H1 (cell line): ENCODE measurements at regions not wholly inside any gene's neighbourhood (a gene's known extent, or its start where the extent isn't known, plus 50 kb on each side); places are given as distances from the start of the nearest gene placed in this dataset.

Experiments
- CTCF ChIA-PET: fragments of 300-600 bp; sonication (Branson Sonifier 250); formaldehyde crosslinking; loops from one replicate; lab custom pipeline; 2021; ENCODE audit not compliant: partially characterized antibody; lab: Charles Lee
- POLR2A ChIA-PET: fragments of 300-600 bp; sonication (Branson Sonifier 250); formaldehyde crosslinking; loops from one replicate; lab custom pipeline; 2021; ENCODE audit warnings: inconsistent platforms; ENCODE audit not compliant: partially characterized antibody; lab: Charles Lee
- DNase-seq, 2 experiments: peaks; one replicate each; pipeline versions ENCODE4 v3.0.0 to v3.0.0-alpha.2; 2010 to 2022; ENCODE audit warnings: low spot score in 2 of 2, low read depth in 1 of 2, mixed read lengths in 1 of 2
- FAIRE-seq: peaks from 2 replicates; lab custom pipeline; 2011; peaks lifted over from hg19 to GRCh38; lab: Jason Lieb, UNC
- H2AFZ ChIP-seq: 2 replicates; pipeline ENCODE4 v1.8.1; 2012; ENCODE audit warnings: low read length, inconsistent platforms
- H2AK5ac ChIP-seq: 2 replicates; pipeline ENCODE4 v1.6.1; 2013; ENCODE audit warnings: low read depth, low read length
- H2BK120ac ChIP-seq: replicated peaks from 2 replicates; pipeline ENCODE3; 2013; ENCODE audit warnings: low read depth, low read length, inconsistent platforms
- H2BK12ac ChIP-seq: 2 replicates; pipeline ENCODE4 v1.6.1; 2013; ENCODE audit warnings: low read depth, low read length
- H2BK15ac ChIP-seq: 2 replicates; pipeline ENCODE4 v1.6.1; 2013; ENCODE audit warnings: low read length
- H2BK20ac ChIP-seq: 2 replicates; pipeline ENCODE4 v1.6.1; 2013; ENCODE audit warnings: low read length
- H2BK5ac ChIP-seq: 2 replicates; pipeline ENCODE4 v1.6.1; 2013; ENCODE audit warnings: low read depth, low read length
- H3K14ac ChIP-seq: 2 replicates; pipeline ENCODE4 v1.6.1; 2013; ENCODE audit warnings: inconsistent platforms; ENCODE audit not compliant: insufficient read length
- H3K18ac ChIP-seq: 2 replicates; pipeline ENCODE4 v1.6.1; 2013; ENCODE audit warnings: low read length; ENCODE audit errors: extremely low read depth
- H3K23ac ChIP-seq: 2 replicates; pipeline ENCODE4 v1.6.1; 2013; ENCODE audit warnings: inconsistent platforms; ENCODE audit not compliant: insufficient read length
- H3K23me2 ChIP-seq: 2 replicates; pipeline ENCODE4 v1.6.1; 2013; ENCODE audit warnings: low read depth, low read length
- H3K27ac ChIP-seq: 2 replicates; pipeline ENCODE4 v1.6.1; 2011; ENCODE audit warnings: low read depth, low read length, inconsistent platforms
- H3K27me3 ChIP-seq, 4 experiments: replicated peaks in 1 of 4; 1 replicate in 1 of 4; 2 replicates in 3 of 4; pipeline versions ENCODE4 v1.6.1 to v1.8.1; 2011 to 2013; ENCODE audit warnings: low read length in 3 of 4, mild to moderate bottlenecking in 3 of 4, inconsistent platforms in 2 of 4, mixed read lengths in 2 of 4, moderate library complexity in 1 of 4; ENCODE audit not compliant: control insufficient read depth in 3 of 4, insufficient read depth in 3 of 4; ENCODE audit errors: extremely low read depth in 1 of 4
- H3K36me3 ChIP-seq, 4 experiments: 2 replicates each; pipeline versions ENCODE4 v1.6.1 to v1.8.1; 2011 to 2013; ENCODE audit warnings: mild to moderate bottlenecking in 4 of 4, low read length in 3 of 4, moderate library complexity in 2 of 4, control low read depth in 1 of 4, inconsistent platforms in 1 of 4; ENCODE audit not compliant: insufficient read depth in 4 of 4, control insufficient read depth in 2 of 4
- H3K4ac ChIP-seq: replicated peaks from 2 replicates; pipeline ENCODE3; 2013; ENCODE audit warnings: low read length, low read depth, mixed read lengths, inconsistent platforms; ENCODE audit not compliant: insufficient read length
- H3K4me1 ChIP-seq, 4 experiments: replicated peaks in 1 of 4; 1 replicate in 1 of 4; 2 replicates in 3 of 4; pipeline versions ENCODE4 v1.6.1 to v1.8.1; 2011 to 2013; ENCODE audit warnings: low read length in 3 of 4, inconsistent platforms in 2 of 4, mixed read lengths in 1 of 4; ENCODE audit not compliant: insufficient read depth in 4 of 4, control insufficient read depth in 3 of 4
- H3K4me2 ChIP-seq, 2 experiments: 2 replicates each; pipeline versions ENCODE4 v1.6.1 to v1.8.1; 2011 to 2013; ENCODE audit warnings: low read depth in 2 of 2, low read length in 2 of 2, control low read depth in 1 of 2, inconsistent platforms in 1 of 2, mild to moderate bottlenecking in 1 of 2; ENCODE audit not compliant: insufficient read depth in 1 of 2
- H3K4me3 ChIP-seq, 4 experiments: fragments of 200-600, 300-600 bp in 1 of 4; sonication (generic), shearing (Covaris generic), sonication (Bioruptor Twin) in 1 of 4; 2 replicates each; pipeline versions ENCODE4 v1.5.1 to v1.8.1; 2011 to 2016; ENCODE audit warnings: low read length in 4 of 4, low read depth in 3 of 4, control low read depth in 2 of 4, inconsistent platforms in 2 of 4, mild to moderate bottlenecking in 2 of 4, mixed read lengths in 1 of 4, moderate library complexity in 1 of 4; ENCODE audit not compliant: insufficient read depth in 2 of 4; ENCODE audit errors: extremely low read depth in 1 of 4
- H3K56ac ChIP-seq: replicated peaks from 2 replicates; pipeline ENCODE3; 2013; ENCODE audit warnings: low read depth, mild to moderate bottlenecking, mixed read lengths, low read length, inconsistent platforms; ENCODE audit not compliant: insufficient read length
- H3K79me1 ChIP-seq: 2 replicates; pipeline ENCODE4 v1.6.1; 2013; ENCODE audit warnings: low read depth, low read length, control low read depth
- H3K79me2 ChIP-seq, 2 experiments: 2 replicates each; pipeline versions ENCODE4 v1.6.1 to v1.8.1; 2012 to 2013; ENCODE audit warnings: low read length in 2 of 2, mild to moderate bottlenecking in 2 of 2, inconsistent platforms in 1 of 2; ENCODE audit not compliant: insufficient read depth in 2 of 2, control insufficient read depth in 1 of 2
- H3K9ac ChIP-seq, 4 experiments: replicated peaks in 1 of 4; 1 replicate in 1 of 4; 2 replicates in 3 of 4; pipeline versions ENCODE4 v1.6.1 to v1.8.1; 2011 to 2013; ENCODE audit warnings: low read depth in 3 of 4, low read length in 3 of 4, control low read depth in 2 of 4, mild to moderate bottlenecking in 2 of 4, moderate library complexity in 2 of 4, inconsistent platforms in 1 of 4; ENCODE audit errors: extremely low read depth in 1 of 4
- H3K9me3 ChIP-seq, 2 experiments: 2 replicates each; pipeline versions ENCODE4 v1.6.1 to v1.8.1; 2012 to 2013; ENCODE audit warnings: mild to moderate bottlenecking in 2 of 2, moderate library complexity in 2 of 2, control low read depth in 1 of 2, inconsistent platforms in 1 of 2, low read depth in 1 of 2, low read length in 1 of 2, mixed read lengths in 1 of 2; ENCODE audit not compliant: insufficient read depth in 2 of 2
- H4K20me1 ChIP-seq, 2 experiments: replicated peaks in 1 of 2; 2 replicates each; pipeline versions ENCODE3 to v1.8.1; 2011 to 2013; ENCODE audit warnings: inconsistent platforms in 2 of 2, low read length in 2 of 2, mild to moderate bottlenecking in 1 of 2; ENCODE audit not compliant: insufficient read depth in 2 of 2, control insufficient read depth in 1 of 2
- H4K5ac ChIP-seq: 2 replicates; pipeline ENCODE4 v1.6.1; 2013; ENCODE audit warnings: low read length, low read depth, mixed read lengths, inconsistent platforms; ENCODE audit not compliant: insufficient read length
- H4K8ac ChIP-seq: 2 replicates; pipeline ENCODE4 v1.8.0; 2013; ENCODE audit warnings: mild to moderate bottlenecking, moderate library complexity, low read length, inconsistent platforms; ENCODE audit not compliant: insufficient read depth; ENCODE audit errors: extremely low read depth
- H4K91ac ChIP-seq: replicated peaks from 2 replicates; pipeline ENCODE3; 2013; ENCODE audit warnings: low read length, mixed read lengths, inconsistent platforms; ENCODE audit not compliant: insufficient read length
- ASH2L ChIP-seq: fragments of 200-600, 300-600 bp; sonication (generic); IDR thresholded peaks from one replicate; pipeline ENCODE4 v1.7.1; 2017; ENCODE audit warnings: low read length
- BRCA1 ChIP-seq: IDR thresholded peaks from 2 replicates; pipeline ENCODE4 v1.6.1; 2012; ENCODE audit warnings: low read depth, low read length, improper control_type of control experiment
- CBX5 ChIP-seq: fragments of 300-800, 300-1000 bp; sonication (generic); IDR thresholded peaks from 2 replicates; pipeline ENCODE4 v1.7.1; 2016; ENCODE audit warnings: antibody characterized with exemption, low read length, low read depth
- CHD1 ChIP-seq: IDR thresholded peaks from 2 replicates; pipeline ENCODE4 v1.6.1; 2012; ENCODE audit warnings: low read depth, low read length, improper control_type of control experiment
- EGR1 ChIP-seq: IDR thresholded peaks from 2 replicates; pipeline ENCODE4 v1.6.1; 2011; ENCODE audit warnings: low read depth, low read length, borderline replicate concordance
- EZH2 ChIP-seq: fragments of 200-600 bp; sonication (generic); IDR thresholded peaks from 2 replicates; pipeline ENCODE4 v1.7.1; 2012; ENCODE audit warnings: low read depth, mild to moderate bottlenecking, moderate library complexity, low read length, inconsistent platforms; ENCODE audit not compliant: severe bottlenecking
- HDAC6 ChIP-seq: IDR thresholded peaks from one replicate; pipeline ENCODE4 v1.7.1; 2012; ENCODE audit warnings: low read depth, mild to moderate bottlenecking, inconsistent platforms, low read length, moderate library complexity
- KDM5A ChIP-seq: fragments of 200-600 bp; IDR thresholded peaks from 2 replicates; pipeline ENCODE4 v1.7.1; 2012; ENCODE audit warnings: mild to moderate bottlenecking, low read length, inconsistent platforms, mixed read lengths
- MAFK ChIP-seq: IDR thresholded peaks from 2 replicates; pipeline ENCODE4 v1.6.1; 2012; ENCODE audit warnings: low read depth, mild to moderate bottlenecking, improper control_type of control experiment, low read length
- NANOG ChIP-seq: IDR thresholded peaks from 2 replicates; pipeline ENCODE4 v1.6.1; 2011; ENCODE audit warnings: low read length, low read depth, mild to moderate bottlenecking, inconsistent platforms; ENCODE audit not compliant: insufficient read depth, poor library complexity, severe bottlenecking
- POLR2AphosphoS5 ChIP-seq: IDR thresholded peaks from 2 replicates; pipeline ENCODE4 v1.6.1; 2011; ENCODE audit warnings: low read depth, low read length
- SP1 ChIP-seq: IDR thresholded peaks from 2 replicates; pipeline ENCODE4 v1.6.1; 2011; ENCODE audit warnings: low read depth, low read length
- SP4 ChIP-seq: IDR thresholded peaks from 2 replicates; pipeline ENCODE4 v1.6.1; 2012; ENCODE audit warnings: low read length, inconsistent platforms
- SRF ChIP-seq: IDR thresholded peaks from 2 replicates; pipeline ENCODE4 v1.6.1; 2011; ENCODE audit warnings: mild to moderate bottlenecking, low read depth, low read length, moderate library complexity
- SUZ12 ChIP-seq: fragments of 200-600 bp; sonication (generic); IDR thresholded peaks from 2 replicates; pipeline ENCODE4 v1.6.1; 2012; ENCODE audit warnings: mild to moderate bottlenecking, inconsistent platforms, low read length, moderate library complexity, mixed read lengths
- WGBS, 2 experiments: shearing (Covaris generic) in 1 of 2; methylation state at CpG; one replicate each; pipeline versions ENCODE4 v1.1.6 to v1.1.7; 2013 to 2015; ENCODE audit warnings: low lambda C conversion rate in 2 of 2, mixed read lengths in 2 of 2, inconsistent platforms in 1 of 2, low coverage in 1 of 2, missing lambda C conversion rate in 1 of 2; ENCODE audit not compliant: insufficient replicate concordance in 2 of 2, insufficient coverage in 1 of 2, insufficient read length in 1 of 2; ENCODE audit errors: extremely low coverage in 1 of 2, missing lambda C conversion rate in 1 of 2; 5-methylcytosine and 5-hydroxymethylcytosine counted together
- TF ChIP-seq, protein P1 (sequence below): IDR thresholded peaks from 2 replicates; pipeline ENCODE4 v1.6.1; 2012; ENCODE audit warnings: inconsistent platforms

DNA sequence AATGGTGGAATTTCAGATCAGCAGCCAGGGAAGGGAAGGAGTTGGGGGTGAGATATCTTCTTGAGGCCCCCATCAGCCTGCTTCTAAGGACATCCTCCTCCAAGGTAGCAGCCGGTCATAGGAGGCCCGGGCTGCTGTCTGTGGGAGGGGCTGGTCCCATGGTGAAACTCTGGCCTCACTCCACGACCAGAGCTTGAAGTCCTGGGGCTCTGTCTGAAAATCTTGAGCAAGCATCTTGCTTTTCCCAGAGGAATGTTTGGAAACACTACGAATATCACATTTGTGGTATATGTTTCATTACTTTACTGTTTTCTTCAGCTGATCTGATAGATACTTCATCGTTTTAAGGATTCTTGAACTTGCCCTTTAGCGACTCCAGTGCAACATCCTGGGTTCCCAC, 103.7 kb downstream of the CTAGE1 start:
- H2BK12ac ChIP-seq: no peak overlapping the region
- 93% methylated on average over 6 of the region's 6 CpGs; no CpG with 5 or more reads in 1 of the 2 experiments for WGBS, 2 experiments
- no peak overlapping the region for H3K4me2 ChIP-seq
- no peak overlapping the region for H3K4ac ChIP-seq
- no peaks in the 10 kb centered on the region for H4K20me1 ChIP-seq
- no peak overlapping the region for H3K23ac ChIP-seq
- no peaks in the 10 kb centered on the region; the same call in 1 of the 2 replicates for H3K23me2 ChIP-seq
- CTCF ChIA-PET: no interaction called here
- no peaks in the 10 kb centered on the region for H3K79me2 ChIP-seq
- H4K8ac ChIP-seq: no peak overlapping the region
- no peaks in the 10 kb centered on the region; a peak in 1 of 7 replicates for H3K27me3 ChIP-seq
- no peak overlapping the region for H2AFZ ChIP-seq
- H3K9ac ChIP-seq: no peak overlapping the region
- no peak overlapping the region for H4K91ac ChIP-seq
- FAIRE-seq: no peak
- H3K79me1 ChIP-seq: no peaks in the 10 kb centered on the region
- no peak overlapping the region for H3K18ac ChIP-seq
- H2BK120ac ChIP-seq: no peak overlapping the region
- no peaks in the 10 kb centered on the region for H3K4me1 ChIP-seq
- no peak overlapping the region for H3K27ac ChIP-seq
- H2BK5ac ChIP-seq: no peak overlapping the region
- no peak overlapping the region for H2BK15ac ChIP-seq
- no peak overlapping the region for H3K56ac ChIP-seq
- no peak overlapping the region for H2BK20ac ChIP-seq
- POLR2A ChIA-PET: no interaction called here
- H2AK5ac ChIP-seq: no peak overlapping the region
- H3K14ac ChIP-seq: no peak overlapping the region
- no peak for DNase-seq
- H3K36me3 ChIP-seq: no peaks in the 10 kb centered on the region
- H3K9me3 ChIP-seq: no peaks in the 10 kb centered on the region
- H3K4me3 ChIP-seq: no peak overlapping the region
- no peak overlapping the region for H4K5ac ChIP-seq
- TF ChIP-seq SRF (no peak), CHD1 (no peak), HDAC6 (no peak), SUZ12 (no peak), KDM5A (no peak), EZH2 (no peak), MAFK (no peak), POLR2AphosphoS5 (no peak), NANOG (no peak), ASH2L (no peak), CBX5 (no peak), SP4 (no peak), SP1 (no peak), BRCA1 (no peak), EGR1 (no peak)
- TF ChIP-seq, protein P1, sequence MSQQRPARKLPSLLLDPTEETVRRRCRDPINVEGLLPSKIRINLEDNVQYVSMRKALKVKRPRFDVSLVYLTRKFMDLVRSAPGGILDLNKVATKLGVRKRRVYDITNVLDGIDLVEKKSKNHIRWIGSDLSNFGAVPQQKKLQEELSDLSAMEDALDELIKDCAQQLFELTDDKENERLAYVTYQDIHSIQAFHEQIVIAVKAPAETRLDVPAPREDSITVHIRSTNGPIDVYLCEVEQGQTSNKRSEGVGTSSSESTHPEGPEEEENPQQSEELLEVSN: no peak
